HEK293T (cell line): ENCODE measurements at regions not wholly inside any gene's neighbourhood (a gene's known extent, or its start where the extent isn't known, plus 50 kb on each side); places are given as distances from the start of the nearest gene placed in this dataset.

Experiments
- BHLHE40 ChIP-seq: fragments of 450-650 bp; IDR thresholded peaks from 2 replicates; pipeline ENCODE4 v1.6.1; 2016; ENCODE audit warnings: mild to moderate bottlenecking, moderate library complexity, borderline replicate concordance
- FOXA1 ChIP-seq: fragments of 450-650 bp; IDR thresholded peaks from 2 replicates; pipeline ENCODE4 v1.6.1; 2016; ENCODE audit warnings: mild to moderate bottlenecking
- FOXM1 ChIP-seq: fragments of 450-650 bp; IDR thresholded peaks from 2 replicates; pipeline ENCODE4 v1.6.1; 2017; ENCODE audit warnings: mild to moderate bottlenecking, borderline replicate concordance
- HDGF ChIP-seq: fragments of 450-650 bp; IDR thresholded peaks from 2 replicates; pipeline ENCODE4 v1.6.1; 2017; ENCODE audit warnings: antibody characterized with exemption, borderline replicate concordance
- LEF1 ChIP-seq: fragments of 450-650 bp; IDR thresholded peaks from 2 replicates; pipeline ENCODE4 v1.6.1; 2017; ENCODE audit warnings: mild to moderate bottlenecking, borderline replicate concordance
- NFRKB ChIP-seq: fragments of 450-650 bp; IDR thresholded peaks from 2 replicates; pipeline ENCODE4 v1.6.1; 2016; ENCODE audit warnings: mild to moderate bottlenecking, moderate library complexity
- PKNOX1 ChIP-seq: fragments of 450-650 bp; IDR thresholded peaks from 2 replicates; pipeline ENCODE4 v1.6.1; 2016
- SP1 ChIP-seq: fragments of 450-650 bp; IDR thresholded peaks from 2 replicates; pipeline ENCODE4 v1.6.1; 2017
- SUZ12 ChIP-seq: fragments of 450-650 bp; IDR thresholded peaks from 2 replicates; pipeline ENCODE4 v1.6.1; 2016; ENCODE audit warnings: mild to moderate bottlenecking
- TARDBP ChIP-seq: fragments of 450-650 bp; IDR thresholded peaks from 2 replicates; pipeline ENCODE4 v1.6.1; 2016
- ZNF384 ChIP-seq: fragments of 450-650 bp; IDR thresholded peaks from 2 replicates; pipeline ENCODE4 v1.6.1; 2016

- TF ChIP-seq PKNOX1 (no peak), SP1 (no peak), HDGF (no peak), SUZ12 (no peak), ZNF384 (no peak), LEF1 (no peak), TARDBP (no peak), FOXA1 (no peak), FOXM1 (no peak), BHLHE40 (no peak), NFRKB (no peak)
Observed at GRCh38 chr20:33919653-33920052, 74.1 kb upstream of the RALY start.
